ENCODE measurements at regions not wholly inside any gene's neighbourhood (a gene's known extent, or its start where the extent isn't known, plus 50 kb on each side); places are given as distances from the start of the nearest gene placed in this dataset.
"Not testable (repeated sequence)": the region's sequence is repeated elsewhere in the genome, so short reads cannot be mapped to it uniquely, and the experiment has no call there.

DNA sequence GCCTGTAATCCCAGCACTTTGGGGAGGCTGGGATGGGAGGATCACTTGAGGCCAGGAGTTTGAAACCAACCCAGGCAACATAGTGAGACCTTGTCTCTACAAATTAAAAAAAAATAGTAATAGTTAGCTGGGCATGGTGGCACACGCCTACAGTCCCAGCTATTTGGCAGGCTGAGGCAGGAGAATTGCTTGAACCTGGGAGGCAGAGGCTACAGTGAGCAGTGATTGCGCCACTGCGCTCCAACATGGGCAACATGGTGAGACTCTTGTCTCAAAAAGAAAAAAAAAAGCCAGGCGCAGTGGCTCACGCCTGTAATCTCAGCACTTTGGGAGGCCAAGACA lies 56.9 kb upstream of the MRTFB start:
- no CpG with 5 or more reads among the region's 5 CpGs for WGBS (ENCODE audit: insufficient coverage, low lambda C conversion rate)
- no peak for DNase-seq
- Histone ChIP-seq H3K27me3 (ENCODE audit: control insufficient read depth, insufficient read depth, low read length) (no peaks in the 10 kb centered on the region), H3K4me3 (ENCODE audit: low read length) (no peak overlapping the region), H3K36me3 (ENCODE audit: control insufficient read depth, insufficient read depth, low read length) (no peaks in the 10 kb centered on the region), H3K27ac (ENCODE audit: low read length) (no peak overlapping the region), H3K9me3 (ENCODE audit: control insufficient read depth, low read depth, low read length) (no peaks in the 10 kb centered on the region), H3K4me1 (ENCODE audit: control insufficient read depth, insufficient read depth, low read length) (peaks cover 4% of the 10 kb centered on the region)

DNA sequence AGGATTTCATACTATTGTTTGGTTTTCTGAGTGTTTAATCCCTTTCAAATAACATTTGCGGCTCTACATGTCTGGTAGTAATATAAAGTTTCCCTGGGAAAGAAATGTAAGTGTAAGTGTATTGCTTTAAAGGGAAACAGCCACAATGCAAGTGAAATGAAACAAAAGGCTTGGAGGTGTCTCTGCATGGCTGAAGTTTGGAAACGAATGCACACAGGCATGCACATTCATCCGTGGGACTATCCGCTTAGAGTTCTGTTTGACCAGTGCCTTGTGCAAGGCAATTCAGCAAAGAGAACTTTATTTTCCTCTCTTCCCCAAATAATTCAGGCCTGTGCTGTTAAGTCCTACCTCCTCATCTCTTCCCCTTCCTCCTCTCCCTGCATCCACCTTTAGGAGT lies 56.1 kb upstream of the MRTFB start:
- peaks cover 4% of the 10 kb centered on the region for H3K4me1 ChIP-seq (ENCODE audit: control insufficient read depth, insufficient read depth, low read length)
- WGBS (ENCODE audit: insufficient coverage, low lambda C conversion rate): no CpG with 5 or more reads among the region's 4 CpGs
- DNase-seq: no peak
- H3K4me3 ChIP-seq (ENCODE audit: low read length): no peak overlapping the region
- no peaks in the 10 kb centered on the region for H3K9me3 ChIP-seq (ENCODE audit: control insufficient read depth, low read depth, low read length)
- no peaks in the 10 kb centered on the region for H3K27me3 ChIP-seq (ENCODE audit: control insufficient read depth, insufficient read depth, low read length)
- H3K36me3 ChIP-seq (ENCODE audit: control insufficient read depth, insufficient read depth, low read length): no peaks in the 10 kb centered on the region
- no peak overlapping the region for H3K27ac ChIP-seq (ENCODE audit: low read length)

DNA sequence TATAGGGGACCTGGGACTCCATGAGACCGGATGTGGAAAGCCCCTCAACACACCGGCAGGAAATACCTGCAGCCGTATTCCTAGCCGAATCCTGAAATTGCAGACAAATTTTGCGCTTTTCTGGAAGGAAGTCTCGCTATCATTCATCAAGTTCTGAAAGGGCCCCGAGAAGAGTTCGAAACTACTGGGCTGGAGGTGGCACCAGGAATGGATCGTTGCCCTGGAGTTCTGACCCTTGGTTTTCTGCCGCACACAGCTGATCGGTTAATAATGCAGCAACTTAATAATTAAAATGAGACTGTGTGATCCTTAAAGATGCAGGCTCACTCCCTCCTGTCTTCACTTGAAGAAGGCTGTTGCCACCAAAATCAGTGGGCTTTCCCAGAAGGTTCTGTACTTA lies 55.7 kb upstream of the MRTFB start:
- Histone ChIP-seq H3K9me3 (ENCODE audit: control insufficient read depth, low read depth, low read length) (no peaks in the 10 kb centered on the region), H3K4me3 (ENCODE audit: low read length) (no peak overlapping the region), H3K4me1 (ENCODE audit: control insufficient read depth, insufficient read depth, low read length) (peaks cover 4% of the 10 kb centered on the region), H3K27me3 (ENCODE audit: control insufficient read depth, insufficient read depth, low read length) (no peaks in the 10 kb centered on the region), H3K27ac (ENCODE audit: low read length) (no peak overlapping the region), H3K36me3 (ENCODE audit: control insufficient read depth, insufficient read depth, low read length) (no peaks in the 10 kb centered on the region)
- no peak for DNase-seq
- WGBS (ENCODE audit: insufficient coverage, low lambda C conversion rate): no CpG with 5 or more reads among the region's 11 CpGs

DNA sequence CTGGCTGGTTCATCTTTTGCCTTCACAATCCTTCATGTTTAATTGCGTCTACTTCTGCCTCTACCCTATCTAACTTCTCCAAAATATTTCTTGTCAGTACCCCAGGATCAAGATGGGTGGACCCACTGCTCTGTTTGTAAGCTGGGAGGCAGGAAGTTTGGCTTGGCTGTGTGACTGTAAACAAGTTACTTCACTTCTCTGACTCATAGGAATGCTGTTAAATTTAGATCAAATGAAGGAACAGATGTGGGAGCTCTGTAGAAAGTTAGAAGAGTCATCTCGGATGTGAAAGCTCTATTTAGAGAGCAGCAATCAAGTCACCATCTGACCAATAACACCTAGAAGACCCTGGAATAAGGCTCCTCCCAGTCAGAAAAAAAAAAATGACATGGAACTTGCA lies 55.2 kb upstream of the MRTFB start:
- Histone ChIP-seq H3K27ac (ENCODE audit: low read length) (no peak overlapping the region), H3K27me3 (ENCODE audit: control insufficient read depth, insufficient read depth, low read length) (no peaks in the 10 kb centered on the region), H3K9me3 (ENCODE audit: control insufficient read depth, low read depth, low read length) (no peaks in the 10 kb centered on the region), H3K4me3 (ENCODE audit: low read length) (no peak overlapping the region), H3K4me1 (ENCODE audit: control insufficient read depth, insufficient read depth, low read length) (peaks cover 4% of the 10 kb centered on the region), H3K36me3 (ENCODE audit: control insufficient read depth, insufficient read depth, low read length) (no peaks in the 10 kb centered on the region)
- WGBS (ENCODE audit: insufficient coverage, low lambda C conversion rate): 69% methylated on average over 2 of the region's 2 CpGs
- no peak for DNase-seq

GRCh38 chr16:14016362-14016761 lies 54.8 kb upstream of the MRTFB start:
- H3K27ac ChIP-seq (ENCODE audit: low read length): not testable (repeated sequence)
- no CpG with 5 or more reads among the region's 15 CpGs for WGBS (ENCODE audit: insufficient coverage, low lambda C conversion rate)

GRCh38 chr16:14017886-14018285 lies 53.2 kb upstream of the MRTFB start:
- no CpG with 5 or more reads among the region's 2 CpGs for WGBS (ENCODE audit: insufficient coverage, low lambda C conversion rate)
- no peak overlapping the region for H3K27ac ChIP-seq (ENCODE audit: low read length)
- no peak for DNase-seq
- H3K36me3 ChIP-seq (ENCODE audit: control insufficient read depth, insufficient read depth, low read length): no peaks in the 10 kb centered on the region
- H3K9me3 ChIP-seq (ENCODE audit: control insufficient read depth, low read depth, low read length): no peaks in the 10 kb centered on the region
- H3K4me3 ChIP-seq (ENCODE audit: low read length): no peak overlapping the region
- H3K27me3 ChIP-seq (ENCODE audit: control insufficient read depth, insufficient read depth, low read length): no peaks in the 10 kb centered on the region
- H3K4me1 ChIP-seq (ENCODE audit: control insufficient read depth, insufficient read depth, low read length): peaks cover 4% of the 10 kb centered on the region

More at GRCh38 chr16:14016362-14016761, 54.8 kb upstream of the MRTFB start:
- not testable (repeated sequence) for DNase-seq; H3K4me3 ChIP-seq (ENCODE audit: low read length); H3K9me3 ChIP-seq (ENCODE audit: control insufficient read depth, low read depth, low read length); H3K36me3 ChIP-seq (ENCODE audit: control insufficient read depth, insufficient read depth, low read length); H3K4me1 ChIP-seq (ENCODE audit: control insufficient read depth, insufficient read depth, low read length); H3K27me3 ChIP-seq (ENCODE audit: control insufficient read depth, insufficient read depth, low read length)

DNA sequence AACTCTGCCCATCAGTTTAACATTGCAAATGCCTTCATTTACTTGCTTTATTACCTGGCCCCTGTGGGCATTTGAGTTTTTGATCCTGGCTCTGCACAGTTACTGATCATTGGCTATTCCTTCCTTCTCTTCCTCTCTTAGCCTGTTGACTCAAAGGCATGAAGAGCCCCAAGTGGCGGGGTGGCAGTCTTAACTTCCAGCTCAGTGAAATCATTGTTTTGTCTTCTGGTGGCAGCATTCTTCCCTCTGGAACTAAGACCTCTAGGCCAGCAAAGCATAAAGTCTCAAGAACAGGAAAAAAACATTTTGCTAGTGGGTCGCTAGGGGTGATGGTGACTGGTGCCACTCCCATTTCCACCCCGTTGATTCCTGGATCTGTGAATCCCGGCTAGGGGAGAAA lies 52.3 kb upstream of the MRTFB start:
- Histone ChIP-seq H3K27ac (ENCODE audit: low read length) (no peak overlapping the region), H3K27me3 (ENCODE audit: control insufficient read depth, insufficient read depth, low read length) (no peaks in the 10 kb centered on the region), H3K36me3 (ENCODE audit: control insufficient read depth, insufficient read depth, low read length) (no peaks in the 10 kb centered on the region), H3K9me3 (ENCODE audit: control insufficient read depth, low read depth, low read length) (no peaks in the 10 kb centered on the region), H3K4me3 (ENCODE audit: low read length) (no peak overlapping the region), H3K4me1 (ENCODE audit: control insufficient read depth, insufficient read depth, low read length) (no peaks in the 10 kb centered on the region)
- no peak for DNase-seq
- no CpG with 5 or more reads among the region's 4 CpGs for WGBS (ENCODE audit: insufficient coverage, low lambda C conversion rate)

GRCh38 chr16:14020141-14020540 lies 51.0 kb upstream of the MRTFB start:
- Histone ChIP-seq H3K27ac (ENCODE audit: low read length) (no peak overlapping the region), H3K4me1 (ENCODE audit: control insufficient read depth, insufficient read depth, low read length) (no peaks in the 10 kb centered on the region), H3K4me3 (ENCODE audit: low read length) (no peak overlapping the region), H3K36me3 (ENCODE audit: control insufficient read depth, insufficient read depth, low read length) (no peaks in the 10 kb centered on the region), H3K27me3 (ENCODE audit: control insufficient read depth, insufficient read depth, low read length) (no peaks in the 10 kb centered on the region), H3K9me3 (ENCODE audit: control insufficient read depth, low read depth, low read length) (no peaks in the 10 kb centered on the region)
- no peak for DNase-seq
- WGBS (ENCODE audit: insufficient coverage, low lambda C conversion rate): 40% methylated on average over 1 of the region's 2 CpGs

Data from large intestine (tissue), 3 donors.